Neuronal stem cell (in vitro differentiated cells): ENCODE measurements at regions not wholly inside any gene's neighbourhood (a gene's known extent, or its start where the extent isn't known, plus 50 kb on each side); places are given as distances from the start of the nearest gene placed in this dataset.

Experiments
- DNase-seq: peaks from one replicate; pipeline ENCODE4 v3.0.0-alpha.2; 2013; ENCODE audit warnings: low spot score
- H2AFZ ChIP-seq: one replicate; pipeline ENCODE4 v1.6.1; 2013; ENCODE audit warnings: mild to moderate bottlenecking, low read length, inconsistent platforms
- H2AK5ac ChIP-seq: 2 replicates; pipeline ENCODE4 v1.6.1; 2013; ENCODE audit warnings: low read depth, mild to moderate bottlenecking, inconsistent platforms, low read length, moderate library complexity, mixed read lengths
- H2BK120ac ChIP-seq: 2 replicates; pipeline ENCODE4 v1.6.1; 2013; ENCODE audit warnings: low read depth, mild to moderate bottlenecking, inconsistent platforms, low read length, moderate library complexity, mixed read lengths
- H2BK12ac ChIP-seq: one replicate; pipeline ENCODE4 v1.6.1; 2013; ENCODE audit warnings: low read length, inconsistent platforms
- H2BK15ac ChIP-seq: 2 replicates; pipeline ENCODE4 v1.6.1; 2013; ENCODE audit warnings: mild to moderate bottlenecking, low read length, inconsistent platforms, mixed read lengths
- H2BK5ac ChIP-seq: one replicate; pipeline ENCODE4 v1.6.1; 2013; ENCODE audit warnings: inconsistent platforms, mild to moderate bottlenecking, low read length, moderate library complexity
- H3K14ac ChIP-seq: one replicate; pipeline ENCODE4 v1.6.1; 2013; ENCODE audit warnings: low read length, inconsistent platforms
- H3K18ac ChIP-seq: 2 replicates; pipeline ENCODE4 v1.6.1; 2013; ENCODE audit warnings: low read length, inconsistent platforms
- H3K23ac ChIP-seq: 2 replicates; pipeline ENCODE4 v1.6.1; 2013; ENCODE audit warnings: low read depth, mild to moderate bottlenecking, mixed read lengths, low read length, inconsistent platforms; ENCODE audit not compliant: poor library complexity
- H3K27ac ChIP-seq: replicated peaks from 3 replicates; pipeline ENCODE4 v1.5.1; 2013; ENCODE audit warnings: low read length, inconsistent platforms
- H3K27me3 ChIP-seq, 3 experiments: 2 replicates each; pipeline ENCODE4 v1.6.1; 2013; ENCODE audit warnings: low read length in 3 of 3, mild to moderate bottlenecking in 2 of 3, inconsistent platforms in 1 of 3, low read depth in 1 of 3, mixed read lengths in 1 of 3, moderate library complexity in 1 of 3; ENCODE audit not compliant: control insufficient read depth in 3 of 3, insufficient read depth in 3 of 3
- H3K36me3 ChIP-seq, 2 donors: replicated peaks in 1 of 2; 2 replicates each; pipeline ENCODE4 v1.6.1; 2013; ENCODE audit warnings: low read length in 2 of 2; ENCODE audit not compliant: control insufficient read depth in 2 of 2, insufficient read depth in 2 of 2
- H3K4ac ChIP-seq: 2 replicates; pipeline ENCODE4 v1.6.1; 2013; ENCODE audit warnings: inconsistent platforms, mild to moderate bottlenecking, low read length, moderate library complexity
- H3K4me1 ChIP-seq, 2 donors: 1 replicate in 1 of 2; 2 replicates in 1 of 2; pipeline ENCODE4 v1.6.1; 2013; ENCODE audit warnings: low read length in 2 of 2, low read depth in 1 of 2; ENCODE audit not compliant: control insufficient read depth in 2 of 2, insufficient read depth in 1 of 2
- H3K4me2 ChIP-seq: one replicate; pipeline ENCODE4 v1.6.1; 2013; ENCODE audit warnings: mild to moderate bottlenecking, low read length, inconsistent platforms; ENCODE audit not compliant: insufficient read depth, poor library complexity, severe bottlenecking
- H3K4me3 ChIP-seq, 2 donors: 2 replicates each; pipeline ENCODE4 v1.5.1; 2013; ENCODE audit warnings: low read length in 2 of 2, mild to moderate bottlenecking in 2 of 2, inconsistent platforms in 1 of 2, moderate library complexity in 1 of 2
- H3K79me1 ChIP-seq: one replicate; pipeline ENCODE4 v1.6.1; 2013; ENCODE audit warnings: low read depth, mild to moderate bottlenecking, inconsistent platforms, low read length, moderate library complexity
- H3K9ac ChIP-seq: one replicate; pipeline ENCODE4 v1.6.1; 2013; ENCODE audit warnings: mild to moderate bottlenecking, low read depth, low read length, inconsistent platforms; ENCODE audit not compliant: poor library complexity
- H3K9me3 ChIP-seq, 2 donors: replicated peaks in 1 of 2; 2 replicates each; pipeline versions ENCODE3 to v1.6.1; 2013; ENCODE audit warnings: low read length in 2 of 2, mild to moderate bottlenecking in 2 of 2, inconsistent platforms in 1 of 2, low read depth in 1 of 2, mixed read lengths in 1 of 2, moderate library complexity in 1 of 2; ENCODE audit not compliant: control insufficient read depth in 2 of 2, insufficient read depth in 1 of 2
- H4K8ac ChIP-seq: one replicate; pipeline ENCODE4 v1.6.1; 2013; ENCODE audit warnings: low read depth, mild to moderate bottlenecking, inconsistent platforms, low read length, moderate library complexity
- H4K91ac ChIP-seq: one replicate; pipeline ENCODE4 v1.6.1; 2013; ENCODE audit warnings: low read length, low read depth, mild to moderate bottlenecking, inconsistent platforms; ENCODE audit not compliant: poor library complexity
- WGBS, 2 donors: extraction: QIAGEN DNeasy Blood & Tissue Kit; methylation state at CpG; one replicate each; pipeline ENCODE4 v1.1.7; 2013; ENCODE audit warnings: missing lambda C conversion rate in 2 of 2, mixed read lengths in 1 of 2; ENCODE audit not compliant: insufficient read length in 2 of 2, insufficient replicate concordance in 1 of 2; ENCODE audit errors: extremely low coverage in 2 of 2; 5-methylcytosine and 5-hydroxymethylcytosine counted together

GRCh38 chr14:26143057-26143456 is 454.8 kb downstream of the NOVA1 start:
- Histone ChIP-seq H2BK5ac (no peak overlapping the region), H3K4ac (no peak overlapping the region), H2BK120ac (no peak overlapping the region), H3K9ac (no peak overlapping the region), H3K4me3 (peak overlapping the region in 1 of 2 donors; percentile 4), H4K8ac (no peak overlapping the region), H2AK5ac (no peak overlapping the region), H2AFZ (peak overlapping the region; percentile 80), H3K18ac (no peak overlapping the region), H3K36me3 (no peaks in the 10 kb centered on the region), H3K79me1 (no peaks in the 10 kb centered on the region), H3K23ac (no peak overlapping the region), H3K14ac (no peak overlapping the region), H3K4me1 (peaks cover 3 to 9% of the 10 kb centered on the region in 2 donors), H2BK12ac (no peak overlapping the region), H3K9me3 (no peaks in the 10 kb centered on the region), H2BK15ac (no peak overlapping the region), H3K27me3 (no peaks in the 10 kb centered on the region), H4K91ac (no peak overlapping the region), H3K27ac (peak overlapping the region; percentile 35), H3K4me2 (no peak overlapping the region)
- no CpG with 5 or more reads among the region's 2 CpGs for WGBS, 2 donors
- DNase-seq: no peak

- Histone ChIP-seq H3K18ac (no peak overlapping the region), H3K27ac (peak overlapping the region; percentile 18), H3K9ac (no peak overlapping the region), H2AK5ac (no peak overlapping the region), H3K27me3 (no peaks in the 10 kb centered on the region), H3K9me3 (peaks cover 0 to 8% of the 10 kb centered on the region in 2 donors), H3K23ac (no peak overlapping the region), H3K36me3 (no peaks in the 10 kb centered on the region), H3K79me1 (no peaks in the 10 kb centered on the region), H2BK15ac (no peak overlapping the region), H4K8ac (no peak overlapping the region), H2BK5ac (no peak overlapping the region), H3K4me1 (peaks cover 3 to 9% of the 10 kb centered on the region in 2 donors), H3K4me3 (no peak overlapping the region), H2BK120ac (no peak overlapping the region), H2BK12ac (no peak overlapping the region), H3K4ac (no peak overlapping the region), H2AFZ (peak overlapping the region; percentile 53), H3K14ac (no peak overlapping the region), H3K4me2 (no peak overlapping the region), H4K91ac (no peak overlapping the region)
- peak; percentile 20 for DNase-seq
- no CpG with 5 or more reads among the region's 2 CpGs for WGBS, 2 donors
Observed at GRCh38 chr14:26138764-26139445, 458.9 kb downstream of the NOVA1 start.

- Histone ChIP-seq H3K4ac (no peak overlapping the region), H3K9me3 (peaks cover 0 to 8% of the 10 kb centered on the region in 2 donors), H4K8ac (no peak overlapping the region), H3K23ac (no peak overlapping the region), H4K91ac (no peak overlapping the region), H2BK15ac (no peak overlapping the region), H3K4me2 (no peak overlapping the region), H3K4me3 (no peak overlapping the region), H3K9ac (no peak overlapping the region), H2AK5ac (no peak overlapping the region), H3K4me1 (peaks cover 3 to 9% of the 10 kb centered on the region in 2 donors), H2BK5ac (no peak overlapping the region), H3K18ac (no peak overlapping the region), H2BK120ac (no peak overlapping the region), H3K27me3 (no peaks in the 10 kb centered on the region), H3K36me3 (no peaks in the 10 kb centered on the region), H2AFZ (no peak overlapping the region), H2BK12ac (no peak overlapping the region), H3K79me1 (no peaks in the 10 kb centered on the region), H3K27ac (no peak overlapping the region), H3K14ac (no peak overlapping the region)
- no CpG with 5 or more reads among the region's 1 CpG for WGBS, 2 donors
- DNase-seq: no peak
Observed at GRCh38 chr14:26137161-26137560, 460.7 kb downstream of the NOVA1 start.

- Histone ChIP-seq H3K18ac (no peak overlapping the region), H4K8ac (no peak overlapping the region), H3K4me1 (peaks cover 0 to 18% of the 10 kb centered on the region in 2 donors), H3K79me1 (no peaks in the 10 kb centered on the region), H4K91ac (no peak overlapping the region), H3K9me3 (peaks cover 0 to 3% of the 10 kb centered on the region in 2 donors), H3K23ac (no peak overlapping the region), H3K14ac (no peak overlapping the region), H3K9ac (no peak overlapping the region), H2BK120ac (no peak overlapping the region), H3K36me3 (no peaks in the 10 kb centered on the region), H3K27me3 (no peaks in the 10 kb centered on the region), H3K4me3 (no peak overlapping the region), H2AK5ac (no peak overlapping the region), H2BK5ac (no peak overlapping the region), H3K4me2 (no peak overlapping the region), H3K27ac (no peak overlapping the region), H2AFZ (no peak overlapping the region), H2BK12ac (no peak overlapping the region), H3K4ac (no peak overlapping the region), H2BK15ac (no peak overlapping the region)
- DNase-seq: no peak
Observed at GRCh38 chr14:26132061-26132645, 465.7 kb downstream of the NOVA1 start.
